ENCODE measurements at regions not wholly inside any gene's neighbourhood (a gene's known extent, or its start where the extent isn't known, plus 50 kb on each side); places are given as distances from the start of the nearest gene placed in this dataset.

DNA sequence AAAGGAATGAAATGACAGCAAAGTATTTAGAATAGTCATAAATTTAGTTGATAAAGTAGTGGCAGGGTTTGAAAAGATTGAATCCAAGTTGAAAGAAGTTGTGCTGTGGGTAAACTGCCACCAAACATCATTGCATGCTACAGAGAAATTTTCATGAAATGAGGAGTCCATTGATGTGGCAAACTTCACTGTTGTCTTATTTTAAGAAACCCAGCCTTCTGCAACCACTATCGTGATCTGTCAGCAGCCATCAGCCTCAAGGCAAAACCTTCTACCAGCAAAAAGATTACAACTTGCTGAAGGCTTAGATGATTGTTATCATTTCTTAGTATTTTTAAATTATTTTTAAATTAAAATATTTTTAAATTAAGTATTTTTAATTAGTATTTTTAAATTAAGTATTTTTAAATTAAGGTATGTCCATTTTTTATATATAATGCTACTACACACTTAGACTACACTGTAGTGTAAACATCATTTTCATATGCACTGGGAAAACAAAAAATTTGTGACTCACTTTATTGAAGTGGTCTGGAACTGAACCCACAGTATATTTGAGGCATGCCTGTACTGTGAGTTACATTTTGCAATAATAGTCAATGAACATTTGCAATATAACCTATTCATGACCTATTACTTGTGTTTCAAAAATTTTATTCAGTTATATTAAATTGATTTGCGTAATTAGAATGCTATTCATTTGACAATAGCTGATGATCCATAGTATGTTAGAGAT is 67.2 kb upstream of the SYT1 start:
- DNase-seq, result no peak

DNA sequence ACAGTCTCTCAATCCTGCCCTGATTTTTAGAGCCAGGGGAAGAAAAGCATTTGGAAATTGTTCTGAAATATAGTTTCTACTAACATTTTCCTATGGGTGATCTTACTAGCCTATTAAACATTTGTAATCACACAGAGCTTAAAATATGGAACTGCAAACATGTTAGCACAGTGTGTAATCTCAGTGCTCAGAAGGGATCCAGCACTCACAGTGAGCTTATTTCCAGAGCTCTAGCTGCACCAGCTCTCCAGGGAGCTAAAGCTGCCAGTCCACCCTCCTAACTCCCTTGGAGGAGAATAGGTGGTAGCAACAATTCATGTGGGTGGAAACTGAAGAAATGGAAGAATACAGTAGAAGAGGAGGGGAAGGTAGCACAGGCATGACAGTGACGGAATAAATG is 64.9 kb upstream of the SYT1 start:
- peak; percentile 4 for DNase-seq

DNA sequence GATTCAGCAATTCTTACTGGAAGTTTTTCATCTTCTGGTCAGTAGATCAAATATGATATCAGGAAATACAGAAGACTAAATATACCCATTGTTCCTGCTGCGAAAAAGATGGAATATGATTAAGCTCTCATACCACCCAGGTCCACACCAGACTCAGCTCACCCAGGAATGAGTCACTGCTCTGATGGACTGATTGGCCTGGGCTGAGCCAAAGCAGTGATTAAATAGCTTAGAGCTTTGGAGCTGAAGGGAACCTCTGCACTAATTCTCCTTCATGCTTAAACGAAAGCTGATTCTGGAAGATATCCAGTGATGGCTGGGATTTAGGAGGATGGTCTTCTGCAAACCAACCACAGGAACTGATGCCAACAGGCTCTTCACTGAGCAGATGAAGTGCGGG is 62.0 kb upstream of the SYT1 start:
- no peak for DNase-seq

DNA sequence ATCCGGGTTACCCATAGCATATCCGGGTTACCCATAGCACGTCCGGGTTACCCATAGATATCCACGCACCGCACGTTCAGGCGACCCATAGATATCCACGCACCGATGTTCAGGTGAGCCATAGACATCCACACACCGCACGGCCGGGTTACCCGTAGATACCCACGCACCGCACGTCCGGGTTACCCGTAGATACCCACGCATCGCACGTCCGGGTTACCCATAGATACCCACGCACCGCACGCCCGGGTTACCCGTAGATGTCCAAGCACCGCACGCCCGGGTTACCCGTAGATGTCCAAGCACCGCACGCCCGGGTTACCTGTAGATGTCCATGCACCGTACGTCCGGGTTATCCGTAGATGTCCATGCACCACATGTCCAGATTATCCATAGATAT is 60.3 kb upstream of the SYT1 start:
- DNase-seq, result no peak
